HG02943 (cell line): ENCODE measurements at regions not wholly inside any gene's neighbourhood (a gene's known extent, or its start where the extent isn't known, plus 50 kb on each side); places are given as distances from the start of the nearest gene placed in this dataset.
A peak's percentile ranks its signal among the peaks of the same experiment; 100 is the strongest.

Experiments
- ATAC-seq: cut with Tn5 transposase; IDR thresholded peaks from one replicate; pipeline ENCODE4 v1.9.1; 2021; ENCODE audit warnings: mild to moderate bottlenecking, low read depth, moderate library complexity; ENCODE audit not compliant: unreplicated experiment

- no peak for ATAC-seq
These were observed 776.0 kb downstream of the DACH1 start for GRCh38 chr13:71090990-71091389.

- ATAC-seq: no peak
These were observed 777.9 kb downstream of the DACH1 start for GRCh38 chr13:71089056-71089455.

GRCh38 chr13:71087432-71087831 lies 779.6 kb downstream of the DACH1 start:
- no peak for ATAC-seq

DNA sequence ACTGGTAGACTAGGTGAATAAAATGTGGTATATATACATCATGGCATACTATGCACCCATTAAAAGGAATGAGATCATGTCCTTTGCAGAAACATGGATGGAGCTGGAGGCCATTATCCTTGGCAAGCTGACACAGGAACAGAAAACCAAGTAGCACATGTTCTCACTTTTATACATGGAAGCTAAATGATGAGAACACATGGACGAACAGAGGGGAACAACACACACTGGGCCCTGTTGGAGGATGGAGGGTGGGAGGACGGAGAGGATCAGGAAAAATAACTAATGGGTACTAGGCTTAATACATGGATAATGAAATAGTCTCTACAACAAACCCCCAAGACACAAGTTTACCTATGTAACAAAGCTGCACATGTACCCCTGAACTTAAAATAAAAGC lies 780.0 kb downstream of the DACH1 start:
- no peak for ATAC-seq

DNA sequence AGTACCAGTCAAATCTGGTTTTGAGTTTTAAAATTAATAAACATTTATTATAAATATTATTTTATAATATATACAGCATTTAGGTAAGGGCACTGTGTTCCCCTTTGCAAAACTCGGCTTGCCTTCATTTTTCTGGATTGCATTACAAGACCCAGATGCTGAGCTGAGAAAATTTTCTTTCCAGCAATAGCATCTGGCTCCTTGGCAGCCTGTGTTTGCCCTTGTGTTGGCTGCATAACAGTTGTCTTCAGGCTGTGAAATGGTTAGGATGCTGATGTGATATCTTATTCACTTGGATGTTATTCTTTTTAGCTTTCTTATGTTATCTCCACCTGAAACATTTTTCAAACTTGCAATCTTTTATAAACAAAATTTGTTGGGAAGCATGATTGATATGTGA lies 784.4 kb downstream of the DACH1 start:
- ATAC-seq: no peak

- no peak for ATAC-seq
These were observed 787.4 kb downstream of the DACH1 start for GRCh38 chr13:71079638-71080037.

GRCh38 chr13:71068041-71068440 lies 799.0 kb downstream of the DACH1 start:
- no peak for ATAC-seq

DNA sequence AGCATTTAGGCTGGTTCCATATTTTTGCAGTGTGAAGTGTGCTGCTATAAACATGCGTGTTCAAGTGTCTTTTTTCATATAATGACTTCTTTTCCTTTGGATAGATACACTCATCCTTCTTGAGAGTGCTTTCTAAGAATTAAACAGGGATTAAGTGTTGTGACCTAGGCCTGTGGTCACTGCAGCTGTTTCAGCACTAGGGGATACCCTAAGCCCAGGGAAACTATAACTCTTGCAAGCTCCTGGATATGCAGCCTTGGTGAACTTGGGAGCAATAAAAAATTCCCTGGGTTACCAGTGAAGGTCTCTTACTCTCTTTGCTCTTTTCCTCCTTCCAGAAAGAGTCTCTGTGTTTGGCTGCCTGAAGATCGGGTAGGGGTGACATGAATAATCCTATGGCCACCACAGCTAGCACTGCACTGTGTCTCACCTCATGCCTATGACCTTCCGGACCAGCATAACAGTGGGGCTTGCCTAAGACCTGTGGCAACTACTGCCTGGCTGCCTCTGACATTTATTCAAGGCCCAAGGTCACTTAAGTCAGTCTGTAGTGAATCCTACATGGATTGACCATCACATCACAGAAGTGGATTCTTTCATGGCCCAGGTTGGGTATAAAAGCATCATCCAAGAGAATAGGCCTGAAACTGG lies 799.7 kb downstream of the DACH1 start:
- ATAC-seq: no peak

GRCh38 chr13:71056581-71056980 lies 810.4 kb downstream of the DACH1 start:
- ATAC-seq: no peak

DNA sequence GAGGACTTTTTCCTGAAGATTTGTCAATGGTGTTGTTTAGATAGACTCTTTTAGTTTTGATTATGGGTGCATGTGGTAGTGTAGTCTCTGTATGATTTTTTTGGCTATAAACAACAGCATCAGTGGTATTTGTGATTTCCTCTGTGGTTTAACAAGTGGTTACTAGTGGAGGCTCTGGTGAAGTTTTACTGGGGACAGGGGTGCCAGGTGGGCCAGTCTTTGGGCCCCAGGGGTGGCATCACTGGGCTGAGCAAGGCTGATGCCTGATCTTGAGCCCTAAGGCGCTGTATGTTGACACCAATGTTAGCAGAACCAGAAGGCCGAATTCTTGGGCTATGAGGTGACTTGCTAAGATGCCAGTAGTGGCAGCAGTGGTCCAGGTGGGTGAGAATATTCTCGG lies 811.4 kb downstream of the DACH1 start:
- no peak for ATAC-seq

DNA sequence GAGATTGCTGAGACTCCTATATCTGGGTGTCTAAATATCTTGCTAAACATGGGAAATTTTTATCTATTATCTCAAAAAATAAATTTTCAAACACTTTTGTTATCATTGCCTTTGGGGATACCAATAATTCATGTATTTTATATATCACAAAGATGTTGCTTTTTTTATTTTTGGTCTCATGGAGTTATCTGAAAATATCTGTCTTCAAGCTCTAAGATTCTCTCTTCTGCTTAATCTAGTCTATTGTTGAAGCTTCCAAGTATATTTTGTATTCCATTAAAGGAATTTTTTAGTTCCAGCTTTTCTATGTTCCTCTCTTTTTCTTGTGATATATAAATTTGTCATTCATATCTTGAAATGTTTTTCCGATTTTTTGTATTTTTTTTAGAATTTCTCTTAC lies 812.0 kb downstream of the DACH1 start:
- no peak for ATAC-seq

DNA sequence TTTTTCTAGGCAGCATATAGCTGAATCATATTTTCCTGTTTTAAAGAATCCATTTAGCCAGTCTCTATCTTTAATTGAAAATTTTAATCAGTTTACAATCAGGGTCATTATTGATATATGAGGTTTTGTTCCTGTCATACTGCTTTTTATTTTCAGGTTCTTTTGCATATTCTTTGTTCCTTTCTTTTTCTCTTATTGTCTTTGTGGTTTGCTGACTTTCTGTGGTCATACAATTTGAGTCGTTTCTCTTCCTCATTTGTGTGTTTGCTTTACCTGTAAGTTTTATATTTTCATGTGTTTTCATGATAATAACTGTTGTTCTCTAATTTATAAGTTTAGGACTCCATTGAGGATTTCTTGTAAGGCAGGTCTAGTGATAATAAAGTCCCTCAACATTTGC lies 812.6 kb downstream of the DACH1 start:
- peak; percentile 63 for ATAC-seq

DNA sequence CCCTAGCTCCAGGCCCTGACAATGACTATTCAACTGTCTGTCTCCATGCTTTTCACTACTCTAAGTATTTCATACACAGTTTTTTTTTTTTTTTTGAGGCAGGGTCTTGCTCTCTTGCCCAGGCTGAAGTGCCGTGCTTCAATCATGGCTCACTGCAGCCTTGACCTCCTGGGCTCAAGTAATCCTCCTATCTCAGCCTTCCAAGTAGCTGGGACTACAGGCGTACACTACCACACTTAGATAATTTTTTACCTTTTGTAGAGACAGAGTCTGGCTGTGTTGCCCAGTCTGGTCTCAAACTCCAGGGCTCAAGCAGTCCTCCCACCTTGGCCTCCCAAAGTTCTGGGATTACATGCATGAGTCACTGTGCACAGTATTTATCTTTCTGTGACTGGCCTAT lies 815.4 kb downstream of the DACH1 start:
- ATAC-seq: no peak

DNA sequence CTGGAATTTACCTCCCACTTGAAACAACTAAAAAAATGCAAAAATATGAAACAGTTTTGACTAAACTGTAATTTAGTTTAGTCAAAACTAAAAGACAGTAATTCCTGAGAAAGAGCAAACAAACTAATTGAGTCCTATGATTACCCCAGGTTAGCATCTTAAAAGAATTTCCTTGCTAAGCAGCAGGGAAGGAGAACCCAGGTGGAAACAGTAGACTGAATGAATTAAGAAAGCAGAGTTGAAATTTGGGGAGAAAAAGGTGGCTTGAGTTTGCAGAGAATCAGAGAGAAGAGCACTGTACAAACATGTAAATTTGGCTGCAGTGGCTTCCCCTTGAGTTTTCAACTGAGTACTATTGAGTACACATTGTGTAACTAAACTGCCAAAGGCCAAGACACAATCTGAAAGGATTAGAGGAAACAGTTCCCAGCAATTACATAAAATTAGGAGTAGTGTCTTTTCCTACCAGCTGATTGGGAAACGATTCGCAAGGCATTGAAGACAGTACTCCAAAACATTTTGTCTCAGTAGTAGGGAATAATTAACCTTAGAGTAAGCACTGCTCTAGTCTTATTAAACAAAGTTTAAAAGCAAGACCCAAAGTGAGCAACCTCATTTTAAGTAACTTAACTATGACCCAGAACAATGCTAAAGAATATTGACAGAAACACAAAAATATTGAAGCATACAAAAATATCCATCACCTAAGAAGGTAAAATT lies 820.5 kb downstream of the DACH1 start:
- ATAC-seq: no peak

DNA sequence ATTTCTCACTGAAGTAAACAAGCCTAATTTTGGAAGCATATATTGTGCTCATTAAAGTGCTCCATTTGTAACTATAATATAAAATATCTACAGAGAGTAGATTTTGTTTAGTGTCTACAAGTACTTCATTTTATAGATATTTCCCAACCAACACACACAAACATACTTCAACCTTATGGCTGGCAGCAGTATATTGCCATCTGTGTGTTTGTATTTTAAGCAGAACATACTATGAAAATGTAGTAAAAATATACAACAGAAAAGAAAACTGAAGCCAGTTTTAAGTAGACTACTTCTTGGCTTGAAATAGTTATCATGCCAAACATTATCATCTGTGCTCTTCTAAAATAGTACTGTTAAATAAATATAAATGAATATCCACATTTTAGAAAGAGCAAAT lies 821.9 kb downstream of the DACH1 start:
- no peak for ATAC-seq

DNA sequence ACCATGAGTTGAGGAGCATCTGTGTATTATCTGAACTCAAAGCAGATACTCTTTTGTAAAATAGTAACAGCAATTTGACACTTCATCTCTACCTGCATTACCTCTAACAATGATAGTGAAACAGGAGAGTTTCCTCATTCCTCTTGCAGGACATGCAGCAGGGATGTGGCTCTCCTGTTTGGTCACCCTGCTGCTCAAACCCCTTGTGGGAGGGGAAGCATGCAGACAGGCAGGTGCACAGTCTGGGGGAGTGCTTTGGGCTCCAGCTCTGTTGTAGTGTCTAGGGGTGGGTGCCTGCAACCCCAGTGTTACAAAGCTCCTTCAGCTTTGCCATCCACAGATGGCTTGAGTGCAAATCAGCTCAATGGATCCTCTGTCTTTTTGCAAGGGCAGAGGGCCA lies 827.6 kb downstream of the DACH1 start:
- ATAC-seq: no peak

GRCh38 chr13:71034018-71034417 lies 833.0 kb downstream of the DACH1 start:
- no peak for ATAC-seq

DNA sequence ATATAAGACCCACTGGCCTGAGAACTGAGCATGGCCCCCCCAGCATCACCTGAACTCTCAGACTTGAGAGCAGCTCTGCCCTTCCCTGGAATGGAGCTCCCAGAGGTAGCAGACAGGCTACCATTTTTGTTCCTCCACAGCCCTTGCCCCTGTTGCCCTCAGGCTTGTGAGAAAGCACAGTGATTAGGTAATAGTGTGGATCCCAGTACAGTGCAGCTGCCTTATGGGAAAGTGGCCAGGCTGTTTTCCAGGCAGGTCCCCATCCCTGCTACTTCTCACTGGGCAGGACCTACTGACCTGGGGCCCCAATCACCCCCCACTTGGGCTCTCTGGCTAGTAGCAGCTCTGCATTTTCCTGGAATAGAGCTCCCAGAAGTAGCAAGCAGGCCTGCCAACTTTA lies 834.0 kb downstream of the DACH1 start:
- ATAC-seq: no peak

DNA sequence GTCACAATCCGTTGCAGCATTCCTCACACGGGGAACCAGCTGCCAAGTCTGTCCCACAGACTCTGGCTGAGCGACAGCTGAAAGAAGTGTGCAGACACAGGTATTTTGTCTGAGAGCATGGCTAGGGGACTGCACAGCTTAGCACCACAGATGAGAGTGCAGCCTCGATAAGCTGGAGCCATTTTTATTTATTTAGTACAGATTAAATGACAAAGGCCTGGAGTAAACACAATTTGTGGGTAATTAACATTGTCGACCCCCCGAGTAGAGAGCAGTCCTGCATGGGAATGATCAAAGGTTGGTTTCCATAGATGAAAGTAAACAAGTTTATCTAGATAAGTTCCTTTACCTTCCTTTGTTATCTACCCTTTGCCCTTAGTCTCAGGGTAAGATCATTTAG lies 836.2 kb downstream of the DACH1 start:
- ATAC-seq: no peak

GRCh38 chr13:71028884-71029283 lies 838.1 kb downstream of the DACH1 start:
- ATAC-seq: no peak

- no peak for ATAC-seq
These were observed 845.1 kb downstream of the DACH1 start for GRCh38 chr13:71021825-71022422.

DNA sequence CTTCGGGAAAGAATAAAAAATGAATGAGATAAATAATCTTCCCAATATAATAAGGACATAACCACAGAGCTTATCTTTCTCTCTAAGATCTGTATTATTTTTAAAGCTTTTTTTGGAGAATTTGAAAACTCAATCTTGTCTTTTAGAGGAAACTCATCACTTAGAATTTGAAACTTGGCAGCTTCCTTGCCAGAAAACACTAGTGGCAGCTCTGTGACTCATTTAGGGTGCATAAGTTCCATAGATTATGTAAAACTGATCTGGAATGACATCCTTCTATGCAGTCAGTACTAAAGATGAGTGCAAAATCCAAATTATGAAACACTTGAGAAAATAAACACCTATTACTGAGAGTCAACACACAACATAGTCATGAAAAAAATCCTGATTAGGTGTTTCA lies 848.0 kb downstream of the DACH1 start:
- no peak for ATAC-seq
